Right cardiac atrium (tissue), 5 donors: ENCODE measurements at regions not wholly inside any gene's neighbourhood (a gene's known extent, or its start where the extent isn't known, plus 50 kb on each side); places are given as distances from the start of the nearest gene placed in this dataset.

Experiments
- ATAC-seq, 2 donors: fragments of 200-7000 bp; cut with Tn5 transposase; one replicate each; pipeline versions ENCODE4 v1.8.0 to v1.9.1; 2020; ENCODE audit warnings: moderate library complexity in 2 of 2, mild to moderate bottlenecking in 1 of 2
- DNase-seq, 3 donors: peaks; one replicate each; pipeline ENCODE4 v3.0.0-alpha.2; 2020
- H3K27ac ChIP-seq: one replicate; pipeline ENCODE4 v1.5.1; 2013; ENCODE audit warnings: mild to moderate bottlenecking, low read length, control low read depth, moderate library complexity
- H3K27me3 ChIP-seq: one replicate; pipeline ENCODE4 v1.6.1; 2013; ENCODE audit not compliant: control insufficient read depth, insufficient read depth
- H3K4me1 ChIP-seq: one replicate; pipeline ENCODE4 v1.6.1; 2013; ENCODE audit warnings: low read length; ENCODE audit not compliant: control insufficient read depth, insufficient read depth
- H3K4me3 ChIP-seq: one replicate; pipeline ENCODE4 v1.5.1; 2013; ENCODE audit warnings: low read length, control low read depth
- H3K9me3 ChIP-seq: one replicate; pipeline ENCODE4 v1.6.1; 2013; ENCODE audit warnings: low read length; ENCODE audit not compliant: control insufficient read depth
- WGBS: extraction: QIAGEN DNeasy Blood & Tissue Kit; methylation state at CpG from one replicate; pipeline ENCODE4 v1.1.7; 2013; 5-methylcytosine and 5-hydroxymethylcytosine counted together
- intact Hi-C, 4 donors: fragments of 100-400 bp; cut with DNase I; formaldehyde crosslinking; loops; one replicate each; pipeline versions ENCODE4 v1.11.0 to v1.14.0; 2022 to 2023
- donor health status: healthy with polysubstance abuse.
- donor health status: DM: no; HTN: yes; CAD: no.
- donor health status: DM: no; HTN: no; CAD: no.
- donor health status: DM: no; HTN: yes; CAD: no; lungs with severe emphysema.
- donor health status: DM: yes; HTN: yes; CAD: no.

- intact Hi-C loops, result no loop called here
- Histone ChIP-seq H3K27me3 (no peaks in the 10 kb centered on the region), H3K4me1 (peaks cover 2% of the 10 kb centered on the region), H3K4me3 (no peak overlapping the region), H3K27ac (peak overlapping the region; percentile 72), H3K9me3 (no peaks in the 10 kb centered on the region)
- DNase-seq, result peak in 2 of 3 donors; percentile 28 to 46
- peak; percentile 91 to 95 for ATAC-seq
Measured at GRCh38 chr13:34671137-34671536, 270.9 kb upstream of the NBEA start.

GRCh38 chr13:34672631-34673030 lies 269.4 kb upstream of the NBEA start:
- Histone ChIP-seq H3K27me3 (no peaks in the 10 kb centered on the region), H3K4me1 (peaks cover 2% of the 10 kb centered on the region), H3K9me3 (no peaks in the 10 kb centered on the region), H3K4me3 (no peak overlapping the region), H3K27ac (no peak overlapping the region)
- ATAC-seq, result peak in 1 of 2 donors; percentile 49
- 43% methylated on average over 3 of the region's 3 CpGs for WGBS
- DNase-seq, result no peak
- intact Hi-C loops, result no loop called here

- Histone ChIP-seq H3K9me3 (no peaks in the 10 kb centered on the region), H3K4me3 (no peak overlapping the region), H3K4me1 (peaks cover 2% of the 10 kb centered on the region), H3K27me3 (no peaks in the 10 kb centered on the region), H3K27ac (no peak overlapping the region)
- DNase-seq (no peak), ATAC-seq (no peak)
- intact Hi-C loops, result no loop called here
- WGBS, result 69% methylated on average over 2 of the region's 2 CpGs
Measured at GRCh38 chr13:34675626-34676025, 266.4 kb upstream of the NBEA start.

- Histone ChIP-seq H3K4me3 (no peak overlapping the region), H3K27ac (no peak overlapping the region), H3K9me3 (no peaks in the 10 kb centered on the region), H3K4me1 (no peaks in the 10 kb centered on the region), H3K27me3 (no peaks in the 10 kb centered on the region)
- 68% methylated on average over 2 of the region's 2 CpGs for WGBS
- DNase-seq, result no peak
- ATAC-seq, result no peak
- intact Hi-C loops, result no loop called here
Measured at GRCh38 chr13:34678154-34678553, 263.9 kb upstream of the NBEA start.

- Histone ChIP-seq H3K9me3 (no peaks in the 10 kb centered on the region), H3K4me3 (no peak overlapping the region), H3K27ac (no peak overlapping the region), H3K4me1 (no peaks in the 10 kb centered on the region), H3K27me3 (no peaks in the 10 kb centered on the region)
- ATAC-seq, result no peak
- WGBS, result 61% methylated on average over 4 of the region's 4 CpGs
- intact Hi-C loops, result no loop called here
- DNase-seq, result no peak
Measured at GRCh38 chr13:34681405-34681955, 260.6 kb upstream of the NBEA start.

GRCh38 chr13:34695063-34695462 lies 247.0 kb upstream of the NBEA start:
- 95% methylated on average over 2 of the region's 2 CpGs for WGBS
- DNase-seq, result no peak
- no peak overlapping the region for H3K27ac ChIP-seq
- no peaks in the 10 kb centered on the region for H3K27me3 ChIP-seq
- no peak overlapping the region for H3K4me3 ChIP-seq
- no peaks in the 10 kb centered on the region for H3K9me3 ChIP-seq
- intact Hi-C loops, result no loop called here
- H3K4me1 ChIP-seq, result no peaks in the 10 kb centered on the region
- no peak for ATAC-seq

GRCh38 chr13:34696296-34696695 lies 245.8 kb upstream of the NBEA start:
- DNase-seq (no peak), ATAC-seq (no peak)
- Histone ChIP-seq H3K27me3 (no peaks in the 10 kb centered on the region), H3K9me3 (no peaks in the 10 kb centered on the region), H3K4me1 (no peaks in the 10 kb centered on the region), H3K4me3 (no peak overlapping the region), H3K27ac (no peak overlapping the region)
- WGBS, result 91% methylated on average over 5 of the region's 5 CpGs
- intact Hi-C loops, result no loop called here

GRCh38 chr13:34696741-34697140 lies 245.3 kb upstream of the NBEA start:
- Histone ChIP-seq H3K9me3 (no peaks in the 10 kb centered on the region), H3K27ac (no peak overlapping the region), H3K4me3 (no peak overlapping the region), H3K4me1 (no peaks in the 10 kb centered on the region), H3K27me3 (no peaks in the 10 kb centered on the region)
- intact Hi-C loops, result no loop called here
- DNase-seq (no peak), ATAC-seq (no peak)
- 97% methylated on average over 14 of the region's 14 CpGs for WGBS

GRCh38 chr13:34698945-34699344 lies 243.1 kb upstream of the NBEA start:
- no peak for DNase-seq
- Histone ChIP-seq H3K27me3 (no peaks in the 10 kb centered on the region), H3K27ac (no peak overlapping the region), H3K9me3 (no peaks in the 10 kb centered on the region), H3K4me1 (no peaks in the 10 kb centered on the region), H3K4me3 (no peak overlapping the region)
- peak; percentile 51 to 75 for ATAC-seq
- intact Hi-C loops, result no loop called here
- 85% methylated on average over 3 of the region's 3 CpGs for WGBS

GRCh38 chr13:34700155-34700554 lies 241.9 kb upstream of the NBEA start:
- Histone ChIP-seq H3K4me3 (no peak overlapping the region), H3K27ac (no peak overlapping the region), H3K9me3 (no peaks in the 10 kb centered on the region), H3K27me3 (no peaks in the 10 kb centered on the region), H3K4me1 (no peaks in the 10 kb centered on the region)
- DNase-seq, result no peak
- intact Hi-C loops, result no loop called here
- no peak for ATAC-seq
- WGBS, result 97% methylated on average over 5 of the region's 5 CpGs

- intact Hi-C loops, result no loop called here
- Histone ChIP-seq H3K4me3 (no peak overlapping the region), H3K9me3 (no peaks in the 10 kb centered on the region), H3K27me3 (no peaks in the 10 kb centered on the region), H3K4me1 (no peaks in the 10 kb centered on the region), H3K27ac (no peak overlapping the region)
- DNase-seq (no peak), ATAC-seq (no peak)
- WGBS, result 71% methylated on average over 4 of the region's 4 CpGs
Measured at GRCh38 chr13:34701919-34702318, 240.2 kb upstream of the NBEA start.
